Fibroblast of lung (primary cell): ENCODE measurements at regions not wholly inside any gene's neighbourhood (a gene's known extent, or its start where the extent isn't known, plus 50 kb on each side); places are given as distances from the start of the nearest gene placed in this dataset.

Experiments used
- DNase-seq, 2 donors: peaks; one replicate each; pipeline versions ENCODE4 v3.0.0 to v3.0.0-alpha.2; 2010; ENCODE audit warnings: low read depth in 2 of 2
- H2AFZ ChIP-seq: 2 replicates; pipeline ENCODE4 v1.5.1; 2012; ENCODE audit warnings: low read length, control low read depth, inconsistent platforms
- H3K27ac ChIP-seq: 2 replicates; pipeline ENCODE4 v1.5.1; 2011; ENCODE audit warnings: low read length, control low read depth; ENCODE audit not compliant: insufficient read depth
- H3K27me3 ChIP-seq: 2 replicates; pipeline ENCODE4 v1.5.1; 2011; ENCODE audit warnings: mild to moderate bottlenecking, low read length; ENCODE audit not compliant: control insufficient read depth, insufficient read depth
- H3K36me3 ChIP-seq: 2 replicates; pipeline ENCODE4 v1.5.1; 2011; ENCODE audit warnings: low read length; ENCODE audit not compliant: control insufficient read depth, insufficient read depth
- H3K4me1 ChIP-seq: 2 replicates; pipeline ENCODE4 v1.5.1; 2011; ENCODE audit warnings: low read length; ENCODE audit not compliant: control insufficient read depth, insufficient read depth; ENCODE audit errors: extremely low read depth
- H3K4me2 ChIP-seq: 2 replicates; pipeline ENCODE4 v1.5.1; 2011; ENCODE audit warnings: low read length, control low read depth; ENCODE audit not compliant: insufficient read depth; ENCODE audit errors: extremely low read depth
- H3K4me3 ChIP-seq, 4 experiments: fragments of 200-600 bp in 1 of 4; sonication (generic) in 1 of 4; replicated peaks in 1 of 4; 2 replicates each; pipeline ENCODE4 v1.5.1; 2011 to 2016; ENCODE audit warnings: low read length in 4 of 4, low read depth in 3 of 4, mild to moderate bottlenecking in 3 of 4, control low read depth in 2 of 4, inconsistent platforms in 1 of 4, mixed read lengths in 1 of 4; ENCODE audit not compliant: insufficient read depth in 1 of 4; ENCODE audit errors: control extremely low read depth in 1 of 4
- H3K79me2 ChIP-seq: 2 replicates; pipeline ENCODE4 v1.5.1; 2012; ENCODE audit warnings: mild to moderate bottlenecking, low read length, inconsistent platforms; ENCODE audit not compliant: control insufficient read depth, insufficient read depth
- H3K9ac ChIP-seq: 2 replicates; pipeline ENCODE4 v1.5.1; 2011; ENCODE audit warnings: mild to moderate bottlenecking, low read length, control low read depth; ENCODE audit not compliant: insufficient read depth
- H3K9me3 ChIP-seq: 2 replicates; pipeline ENCODE4 v1.5.1; 2012; ENCODE audit warnings: low read depth, low read length; ENCODE audit not compliant: control insufficient read depth, insufficient read depth
- H4K20me1 ChIP-seq: 2 replicates; pipeline ENCODE4 v1.5.1; 2011; ENCODE audit warnings: low read length; ENCODE audit not compliant: control insufficient read depth, insufficient read depth; ENCODE audit errors: extremely low read depth
- CTCF ChIP-seq, 2 donors: IDR thresholded peaks in 1 of 2; conservative IDR thresholded peaks in 1 of 2; 1 replicate in 1 of 2; 2 replicates in 1 of 2; pipeline ENCODE4 v1.5.1; 2011 to 2012; ENCODE audit warnings: low read length in 2 of 2, control low read depth in 1 of 2, inconsistent platforms in 1 of 2, low read depth in 1 of 2, mild to moderate bottlenecking in 1 of 2
- EZH2 ChIP-seq: IDR thresholded peaks from 2 replicates; pipeline ENCODE4 v1.5.1; 2012; ENCODE audit warnings: low read length, control low read depth, mild to moderate bottlenecking; ENCODE audit errors: missing control alignments

GRCh38 chr9:120098584-120098983 lies 481.4 kb downstream of the CDK5RAP2 start:
- Histone ChIP-seq H3K36me3 (no peaks in the 10 kb centered on the region), H3K4me3 (no peak overlapping the region), H3K79me2 (no peaks in the 10 kb centered on the region), H3K27ac (no peak overlapping the region), H3K27me3 (no peaks in the 10 kb centered on the region), H3K4me1 (no peaks in the 10 kb centered on the region), H3K9ac (no peak overlapping the region), H3K9me3 (no peaks in the 10 kb centered on the region), H4K20me1 (no peaks in the 10 kb centered on the region), H3K4me2 (no peak overlapping the region), H2AFZ (no peak overlapping the region)
- TF ChIP-seq CTCF (conservative IDR thresholded peaks at IDR 0.05 in 1 of 2, IDR thresholded peaks at IDR 0.05 in 1 of 2; ENCODE audit: low read depth in 1 of 2, low read length in 2 of 2) (no peak), EZH2 (no peak)
- no peak for DNase-seq

- no peaks in the 10 kb centered on the region for H3K9me3 ChIP-seq
- H2AFZ ChIP-seq, result no peak overlapping the region
- H3K4me3 ChIP-seq, result no peak overlapping the region
- no peaks in the 10 kb centered on the region for H3K27me3 ChIP-seq
- no peaks in the 10 kb centered on the region for H3K4me1 ChIP-seq
- H3K36me3 ChIP-seq, result no peaks in the 10 kb centered on the region
- no peaks in the 10 kb centered on the region for H3K79me2 ChIP-seq
- no peaks in the 10 kb centered on the region for H4K20me1 ChIP-seq
- no peak overlapping the region for H3K27ac ChIP-seq
- H3K9ac ChIP-seq, result no peak overlapping the region
- DNase-seq, result no peak
- TF ChIP-seq CTCF (conservative IDR thresholded peaks at IDR 0.05 in 1 of 2, IDR thresholded peaks at IDR 0.05 in 1 of 2; ENCODE audit: low read depth in 1 of 2, low read length in 2 of 2) (no peak), EZH2 (no peak)
- H3K4me2 ChIP-seq, result no peak overlapping the region
These were observed 488.8 kb downstream of the CDK5RAP2 start for GRCh38 chr9:120091206-120091605.

- no peak overlapping the region for H3K4me3 ChIP-seq
- H3K36me3 ChIP-seq, result no peaks in the 10 kb centered on the region
- no peaks in the 10 kb centered on the region for H4K20me1 ChIP-seq
- TF ChIP-seq CTCF (conservative IDR thresholded peaks at IDR 0.05 in 1 of 2, IDR thresholded peaks at IDR 0.05 in 1 of 2; ENCODE audit: low read depth in 1 of 2, low read length in 2 of 2) (no peak), EZH2 (no peak)
- H3K27ac ChIP-seq, result no peak overlapping the region
- no peak overlapping the region for H3K4me2 ChIP-seq
- no peaks in the 10 kb centered on the region for H3K27me3 ChIP-seq
- H2AFZ ChIP-seq, result no peak overlapping the region
- no peaks in the 10 kb centered on the region for H3K79me2 ChIP-seq
- DNase-seq, result no peak
- no peaks in the 10 kb centered on the region for H3K9me3 ChIP-seq
- H3K9ac ChIP-seq, result no peak overlapping the region
- no peaks in the 10 kb centered on the region for H3K4me1 ChIP-seq
These were observed 499.1 kb downstream of the CDK5RAP2 start for GRCh38 chr9:120080849-120081248.
